GM23338 (cell line): ENCODE measurements at regions not wholly inside any gene's neighbourhood (a gene's known extent, or its start where the extent isn't known, plus 50 kb on each side); places are given as distances from the start of the nearest gene placed in this dataset.

Experiments
- ATAC-seq: fragments of 200-7000 bp; cut with Tn5 transposase; 3 replicates; pipeline ENCODE4 v1.9.1; 2020
- DNase-seq: peaks from one replicate; pipeline ENCODE4 v3.0.0-alpha.2; 2015; ENCODE audit warnings: low spot score
- H2AFZ ChIP-seq: fragments of 200-600 bp; sonication (generic); 2 replicates; pipeline ENCODE4 v1.8.0; 2016; ENCODE audit warnings: antibody characterized with exemption, mild to moderate bottlenecking, moderate library complexity
- H3F3A ChIP-seq: fragments of 200-600 bp; sonication (generic); replicated peaks from 2 replicates; pipeline ENCODE4 v1.8.0; 2017; ENCODE audit warnings: antibody characterized with exemption, mixed run types, low read depth
- H3K27ac ChIP-seq: fragments of 200-600 bp; sonication (generic); 2 replicates; pipeline ENCODE4 v1.6.1; 2016; ENCODE audit warnings: low read depth
- H3K27me3 ChIP-seq: fragments of 200-600 bp; sonication (generic); 2 replicates; pipeline ENCODE4 v1.8.0; 2016; ENCODE audit warnings: mild to moderate bottlenecking, mixed run types, moderate library complexity; ENCODE audit not compliant: insufficient read depth
- H3K36me3 ChIP-seq: fragments of 200-600 bp; sonication (generic); 2 replicates; pipeline ENCODE4 v1.8.0; 2016; ENCODE audit warnings: mild to moderate bottlenecking; ENCODE audit not compliant: insufficient read depth
- H3K4me1 ChIP-seq: fragments of 200-600 bp; sonication (generic); 2 replicates; pipeline ENCODE4 v1.8.0; 2016; ENCODE audit warnings: mild to moderate bottlenecking, moderate library complexity; ENCODE audit not compliant: insufficient read depth
- H3K4me2 ChIP-seq: fragments of 200-600 bp; sonication (generic); 2 replicates; pipeline ENCODE4 v1.7.1; 2017; ENCODE audit warnings: mixed run types
- H3K4me3 ChIP-seq: fragments of 200-600 bp; sonication (generic); 2 replicates; pipeline ENCODE4 v1.6.1; 2016; ENCODE audit warnings: mixed run types
- H3K79me2 ChIP-seq: fragments of 200-600 bp; sonication (generic); replicated peaks from 2 replicates; pipeline ENCODE4 v1.8.0; 2017; ENCODE audit warnings: mild to moderate bottlenecking; ENCODE audit not compliant: insufficient read depth
- H3K9me2 ChIP-seq: fragments of 200-600 bp; sonication (generic); 2 replicates; pipeline ENCODE4 v1.8.0; 2017; ENCODE audit not compliant: insufficient read depth
- H4K20me1 ChIP-seq: fragments of 200-600 bp; sonication (generic); replicated peaks from 2 replicates; pipeline ENCODE4 v1.8.0; 2017; ENCODE audit warnings: mild to moderate bottlenecking; ENCODE audit not compliant: insufficient read depth
- H3K27ac Mint-ChIP-seq: 2 replicates; pipeline ENCODE4 v1.8.0; 2020; ENCODE audit warnings: inconsistent platforms, mild to moderate bottlenecking, moderate library complexity, mixed read lengths
- H3K27me3 Mint-ChIP-seq: 3 replicates; pipeline ENCODE4 v1.8.0; 2022; ENCODE audit warnings: low read depth, mild to moderate bottlenecking, moderate library complexity, mixed read lengths, inconsistent platforms; ENCODE audit not compliant: insufficient read depth, poor library complexity
- H3K36me3 Mint-ChIP-seq: 3 replicates; pipeline ENCODE4 v1.8.0; 2021; ENCODE audit warnings: low read depth, mild to moderate bottlenecking, inconsistent platforms, moderate library complexity, mixed read lengths
- H3K4me1 Mint-ChIP-seq: 3 replicates; pipeline ENCODE4 v1.8.0; 2020; ENCODE audit warnings: mild to moderate bottlenecking, inconsistent platforms, mixed read lengths
- H3K4me3 Mint-ChIP-seq: 3 replicates; pipeline ENCODE4 v1.8.0; 2021; ENCODE audit warnings: moderate library complexity, mild to moderate bottlenecking, inconsistent platforms, mixed read lengths
- H3K9me3 Mint-ChIP-seq: 3 replicates; pipeline ENCODE4 v1.8.0; 2020; ENCODE audit warnings: moderate library complexity, mild to moderate bottlenecking, inconsistent platforms, mixed read lengths
- CREB1 ChIP-seq: fragments of 250-450 bp; sonication (Bioruptor Pico); IDR thresholded peaks from 2 replicates; pipeline ENCODE4 v1.5.0; 2020; ENCODE audit warnings: low read depth, mild to moderate bottlenecking, moderate library complexity
- REST ChIP-seq: IDR thresholded peaks from one replicate; pipeline ENCODE4 v1.6.1; 2018; ENCODE audit warnings: antibody characterized with exemption; ENCODE audit not compliant: unreplicated experiment
- TF ChIP-seq, protein P1 (sequence below): fragments of 250-450 bp; sonication (Bioruptor Pico); IDR thresholded peaks from 2 replicates; pipeline ENCODE4 v1.5.0; 2020; ENCODE audit warnings: mild to moderate bottlenecking, moderate library complexity

DNA sequence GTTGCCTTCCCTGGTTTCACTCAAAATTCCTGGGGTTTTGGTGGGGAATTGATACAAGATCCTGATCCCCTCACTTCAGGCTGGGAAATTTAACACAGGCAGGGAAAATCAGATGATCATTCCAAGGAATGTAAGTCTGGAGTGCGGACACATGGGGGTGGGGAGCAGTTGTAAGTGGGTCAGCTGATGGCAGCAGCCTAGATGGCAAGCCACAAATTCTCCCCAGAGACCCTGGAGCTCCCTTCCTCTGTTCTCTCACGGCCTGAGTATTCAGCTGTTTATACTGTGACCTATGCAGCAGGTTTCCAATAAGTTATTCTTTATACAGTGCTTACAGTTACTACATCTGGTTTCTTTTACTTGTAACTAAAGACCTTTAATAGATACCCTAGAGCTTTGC, 144.9 kb downstream of the SH3BGRL2 start (continued):
- TF ChIP-seq, protein P1, sequence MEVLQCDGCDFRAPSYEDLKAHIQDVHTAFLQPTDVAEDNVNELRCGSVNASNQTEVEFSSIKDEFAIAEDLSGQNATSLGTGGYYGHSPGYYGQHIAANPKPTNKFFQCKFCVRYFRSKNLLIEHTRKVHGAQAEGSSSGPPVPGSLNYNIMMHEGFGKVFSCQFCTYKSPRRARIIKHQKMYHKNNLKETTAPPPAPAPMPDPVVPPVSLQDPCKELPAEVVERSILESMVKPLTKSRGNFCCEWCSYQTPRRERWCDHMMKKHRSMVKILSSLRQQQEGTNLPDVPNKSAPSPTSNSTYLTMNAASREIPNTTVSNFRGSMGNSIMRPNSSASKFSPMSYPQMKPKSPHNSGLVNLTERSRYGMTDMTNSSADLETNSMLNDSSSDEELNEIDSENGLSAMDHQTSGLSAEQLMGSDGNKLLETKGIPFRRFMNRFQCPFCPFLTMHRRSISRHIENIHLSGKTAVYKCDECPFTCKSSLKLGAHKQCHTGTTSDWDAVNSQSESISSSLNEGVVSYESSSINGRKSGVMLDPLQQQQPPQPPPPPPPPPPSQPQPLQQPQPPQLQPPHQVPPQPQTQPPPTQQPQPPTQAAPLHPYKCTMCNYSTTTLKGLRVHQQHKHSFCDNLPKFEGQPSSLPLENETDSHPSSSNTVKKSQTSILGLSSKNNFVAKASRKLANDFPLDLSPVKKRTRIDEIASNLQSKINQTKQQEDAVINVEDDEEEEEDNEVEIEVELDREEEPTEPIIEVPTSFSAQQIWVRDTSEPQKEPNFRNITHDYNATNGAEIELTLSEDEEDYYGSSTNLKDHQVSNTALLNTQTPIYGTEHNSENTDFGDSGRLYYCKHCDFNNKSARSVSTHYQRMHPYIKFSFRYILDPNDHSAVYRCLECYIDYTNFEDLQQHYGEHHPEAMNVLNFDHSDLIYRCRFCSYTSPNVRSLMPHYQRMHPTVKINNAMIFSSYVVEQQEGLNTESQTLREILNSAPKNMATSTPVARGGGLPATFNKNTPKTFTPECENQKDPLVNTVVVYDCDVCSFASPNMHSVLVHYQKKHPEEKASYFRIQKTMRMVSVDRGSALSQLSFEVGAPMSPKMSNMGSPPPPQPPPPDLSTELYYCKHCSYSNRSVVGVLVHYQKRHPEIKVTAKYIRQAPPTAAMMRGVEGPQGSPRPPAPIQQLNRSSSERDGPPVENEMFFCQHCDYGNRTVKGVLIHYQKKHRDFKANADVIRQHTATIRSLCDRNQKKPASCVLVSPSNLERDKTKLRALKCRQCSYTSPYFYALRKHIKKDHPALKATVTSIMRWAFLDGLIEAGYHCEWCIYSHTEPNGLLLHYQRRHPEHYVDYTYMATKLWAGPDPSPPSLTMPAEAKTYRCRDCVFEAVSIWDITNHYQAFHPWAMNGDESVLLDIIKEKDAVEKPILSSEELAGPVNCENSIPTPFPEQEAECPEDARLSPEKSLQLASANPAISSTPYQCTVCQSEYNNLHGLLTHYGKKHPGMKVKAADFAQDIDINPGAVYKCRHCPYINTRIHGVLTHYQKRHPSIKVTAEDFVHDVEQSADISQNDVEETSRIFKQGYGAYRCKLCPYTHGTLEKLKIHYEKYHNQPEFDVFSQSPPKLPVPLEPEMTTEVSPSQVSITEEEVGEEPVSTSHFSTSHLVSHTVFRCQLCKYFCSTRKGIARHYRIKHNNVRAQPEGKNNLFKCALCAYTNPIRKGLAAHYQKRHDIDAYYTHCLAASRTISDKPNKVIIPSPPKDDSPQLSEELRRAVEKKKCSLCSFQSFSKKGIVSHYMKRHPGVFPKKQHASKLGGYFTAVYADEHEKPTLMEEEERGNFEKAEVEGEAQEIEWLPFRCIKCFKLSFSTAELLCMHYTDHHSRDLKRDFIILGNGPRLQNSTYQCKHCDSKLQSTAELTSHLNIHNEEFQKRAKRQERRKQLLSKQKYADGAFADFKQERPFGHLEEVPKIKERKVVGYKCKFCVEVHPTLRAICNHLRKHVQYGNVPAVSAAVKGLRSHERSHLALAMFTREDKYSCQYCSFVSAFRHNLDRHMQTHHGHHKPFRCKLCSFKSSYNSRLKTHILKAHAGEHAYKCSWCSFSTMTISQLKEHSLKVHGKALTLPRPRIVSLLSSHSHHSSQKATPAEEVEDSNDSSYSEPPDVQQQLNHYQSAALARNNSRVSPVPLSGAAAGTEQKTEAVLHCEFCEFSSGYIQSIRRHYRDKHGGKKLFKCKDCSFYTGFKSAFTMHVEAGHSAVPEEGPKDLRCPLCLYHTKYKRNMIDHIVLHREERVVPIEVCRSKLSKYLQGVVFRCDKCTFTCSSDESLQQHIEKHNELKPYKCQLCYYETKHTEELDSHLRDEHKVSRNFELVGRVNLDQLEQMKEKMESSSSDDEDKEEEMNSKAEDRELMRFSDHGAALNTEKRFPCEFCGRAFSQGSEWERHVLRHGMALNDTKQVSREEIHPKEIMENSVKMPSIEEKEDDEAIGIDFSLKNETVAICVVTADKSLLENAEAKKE (CRISPR knock-in tag), result no peak
- no peak for TF ChIP-seq CREB1 (CRISPR knock-in tag)

DNA sequence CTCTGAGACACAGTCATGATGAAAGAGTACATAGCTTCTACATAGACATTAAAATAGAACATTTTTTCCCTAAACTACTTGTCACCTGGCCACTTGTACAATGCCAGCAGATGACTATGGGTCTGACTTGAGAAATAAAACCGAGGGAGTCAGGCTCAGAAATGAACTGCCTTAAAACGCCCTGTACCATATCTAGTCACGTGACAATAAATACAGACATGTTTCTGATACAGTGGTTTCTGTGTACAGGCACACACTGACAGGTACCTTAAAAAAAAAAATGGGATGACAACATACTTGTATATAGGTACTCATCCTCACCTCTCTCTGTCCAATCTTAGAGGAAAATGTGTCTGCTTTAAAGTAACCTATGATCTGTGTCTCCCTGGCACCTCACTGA, 144.1 kb downstream of the SH3BGRL2 start:
- H3K4me2 ChIP-seq, result no peak overlapping the region
- H3K4me3 ChIP-seq, result no peak overlapping the region
- H3K36me3 Mint-ChIP-seq, result no peaks in the 10 kb centered on the region
- H2AFZ ChIP-seq, result no peak overlapping the region
- no peaks in the 10 kb centered on the region for H3K9me2 ChIP-seq
- peaks cover 6% of the 10 kb centered on the region for H3K4me1 Mint-ChIP-seq
- no peaks in the 10 kb centered on the region for H3K27me3 ChIP-seq
- peaks cover 2% of the 10 kb centered on the region for H3K27me3 Mint-ChIP-seq
- H3F3A ChIP-seq, result no peaks in the 10 kb centered on the region
- DNase-seq (no peak), ATAC-seq (no peak)
- no peaks in the 10 kb centered on the region for H3K79me2 ChIP-seq
- H3K27ac ChIP-seq, result no peak overlapping the region
- no peaks in the 10 kb centered on the region for H3K4me1 ChIP-seq
- no peak overlapping the region for H3K4me3 Mint-ChIP-seq
- no peaks in the 10 kb centered on the region for H4K20me1 ChIP-seq
- H3K9me3 Mint-ChIP-seq, result no peaks in the 10 kb centered on the region
- no peak overlapping the region for H3K27ac Mint-ChIP-seq
- H3K36me3 ChIP-seq, result no peaks in the 10 kb centered on the region
- no peak for TF ChIP-seq REST
